ENCODE measurements at regions not wholly inside any gene's neighbourhood (a gene's known extent, or its start where the extent isn't known, plus 50 kb on each side); places are given as distances from the start of the nearest gene placed in this dataset.

DNA sequence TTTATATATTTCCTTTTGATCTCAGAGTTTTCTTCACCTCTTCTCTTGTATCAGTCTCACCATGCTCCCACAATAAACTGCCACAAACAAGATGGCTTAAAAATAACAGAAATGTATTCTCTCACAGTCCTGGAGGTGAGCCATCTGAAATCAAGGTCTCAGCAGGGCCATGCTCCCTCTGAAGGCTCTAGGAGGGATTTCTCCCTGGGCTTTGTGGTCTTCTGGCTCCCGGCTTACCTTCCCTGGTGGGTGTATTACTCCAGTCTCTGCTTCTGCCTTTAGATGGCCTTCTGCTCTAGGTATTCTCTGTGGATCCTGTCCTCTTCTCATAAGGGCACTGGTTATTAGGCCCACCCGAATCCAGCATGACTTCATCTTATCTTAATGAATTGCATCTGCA is 994.7 kb upstream of the POU3F3 start:
- no peak overlapping the region for H3K9ac ChIP-seq (ENCODE audit: insufficient read depth, low read depth, low read length)
- CTCF ChIA-PET (ENCODE audit: low intra/inter-chr PET ratio, low total read pairs) = no interaction called here
- BruUV-seq (replicated peaks) = no TSS peak
- FAIRE-seq (no peak), DNase-seq (ENCODE audit: low spot score) (no peak), ATAC-seq (no peak)
- H4K20me1 ChIP-seq (ENCODE audit: insufficient read depth, low read length) = no peaks in the 10 kb centered on the region
- no peak overlapping the region for H3K4me2 ChIP-seq (ENCODE audit: low read depth, low read length)
- intact Hi-C loops (cut with micrococcal nuclease; ENCODE audit: unreplicated experiment) (no loop called here), in situ Hi-C loops (cut with HindIII; ENCODE audit: extremely low pct_ligation_motif_present, low pct_unique_long_range_greater_than_20kb) (no loop called here)
- no peak overlapping the region for H3K27ac ChIP-seq (ENCODE audit: extremely low read length, insufficient read depth, low read length)
- H3K36me3 ChIP-seq (replicated peaks in 1 of 2; ENCODE audit: control insufficient read depth in 1 of 2, insufficient read depth in 2 of 2, low read length in 2 of 2) = no peaks in the 10 kb centered on the region
- H3K4me1 ChIP-seq (ENCODE audit: insufficient read depth, low read length) = no peaks in the 10 kb centered on the region
- no peak for TF ChIP-seq MEF2D (CRISPR knock-in tag; IDR thresholded peaks at IDR 0.05)
- no peak for TF ChIP-seq MTA1 (CRISPR knock-in tag; IDR thresholded peaks at IDR 0.05; ENCODE audit: borderline replicate concordance)
- no peak for TF ChIP-seq U2AF2 (IDR thresholded peaks at IDR 0.05; ENCODE audit: low read depth, low read length)
- no peak for TF ChIP-seq ZNF766 (CRISPR knock-in tag; IDR thresholded peaks at IDR 0.05; ENCODE audit: borderline replicate concordance)
- no peak for TF ChIP-seq TFDP1 (CRISPR knock-in tag; IDR thresholded peaks at IDR 0.05; ENCODE audit: borderline replicate concordance)
- no peak for TF ChIP-seq ZNF883 (CRISPR knock-in tag; IDR thresholded peaks at IDR 0.05; ENCODE audit: not compliant biosample characterization)
- TF ChIP-seq MAFK (conservative IDR thresholded peaks at IDR 0.05 in 1 of 2, IDR thresholded peaks at IDR 0.05 in 1 of 2; ENCODE audit: low read length in 2 of 2) = no peak
- no peak for TF ChIP-seq FOXP1 (IDR thresholded peaks at IDR 0.05)
- no peak for TF ChIP-seq FOXP1 (CRISPR knock-in tag; IDR thresholded peaks at IDR 0.05)
- no peak for TF ChIP-seq IKZF4 (CRISPR knock-in tag; IDR thresholded peaks at IDR 0.05; ENCODE audit: borderline replicate concordance, low read depth, not compliant biosample characterization)
- no peak for TF ChIP-seq ZNF780A (CRISPR knock-in tag; IDR thresholded peaks at IDR 0.05)
- TF ChIP-seq ZNF703 (CRISPR knock-in tag; IDR thresholded peaks at IDR 0.05; ENCODE audit: borderline replicate concordance) = no peak
- TF ChIP-seq ZNF3 (CRISPR knock-in tag; IDR thresholded peaks at IDR 0.05) = no peak
- no peak for TF ChIP-seq ELF3 (CRISPR knock-in tag; IDR thresholded peaks at IDR 0.05)
- no peak for TF ChIP-seq LCORL (IDR thresholded peaks at IDR 0.05)
- TF ChIP-seq LCORL (CRISPR knock-in tag; IDR thresholded peaks at IDR 0.05) = no peak
- TF ChIP-seq ZNF496 (CRISPR knock-in tag; IDR thresholded peaks at IDR 0.05; ENCODE audit: insufficient replicate concordance) = no peak
- no peak for TF ChIP-seq ZNF251 (CRISPR knock-in tag; IDR thresholded peaks at IDR 0.05)
- TF ChIP-seq PCBP2 (optimal IDR thresholded peaks at IDR 0.05; ENCODE audit: low read depth, low read length, poor library complexity, severe bottlenecking) = no peak
- no peak for TF ChIP-seq ZBTB21 (CRISPR knock-in tag; IDR thresholded peaks at IDR 0.05)
- TF ChIP-seq RELA (CRISPR knock-in tag; IDR thresholded peaks at IDR 0.05) = no peak
- no peak for TF ChIP-seq RCOR2 (CRISPR knock-in tag; IDR thresholded peaks at IDR 0.05)
- no peaks in the 10 kb centered on the region for H3K79me2 ChIP-seq (ENCODE audit: insufficient read depth, low read length)
- 2% methylated on average over 2 of the region's 2 CpGs for WGBS (ENCODE audit: low lambda C conversion rate)
- H3K4me3 ChIP-seq (replicated peaks in 1 of 3; ENCODE audit: insufficient read depth in 1 of 3, low read depth in 2 of 3, low read length in 3 of 3) = no peak overlapping the region
- no peak overlapping the region for H2AFZ ChIP-seq (ENCODE audit: low read length)
- H3K9me3 ChIP-seq (ENCODE audit: low read length) = no peaks in the 10 kb centered on the region
- no peaks in the 10 kb centered on the region for H3K27me3 ChIP-seq (ENCODE audit: control insufficient read depth in 1 of 2, insufficient read depth in 2 of 2, low read length in 2 of 2)
- POLR2A ChIA-PET = no interaction called here

Data from HepG2 (cell line).